Thoracic aorta (tissue), 2 donors: ENCODE measurements at regions not wholly inside any gene's neighbourhood (a gene's known extent, or its start where the extent isn't known, plus 50 kb on each side); places are given as distances from the start of the nearest gene placed in this dataset.
"Not testable (repeated sequence)": the region's sequence is repeated elsewhere in the genome, so short reads cannot be mapped to it uniquely, and the experiment has no call there.

Experiments used
- ATAC-seq: fragments of 150-250 bp; one replicate; pipeline ENCODE4 v1.8.0; 2017; ENCODE audit warnings: low read depth; ENCODE audit not compliant: insufficient number of reproducible peaks, low FRiP score
- DNase-seq: peaks from one replicate; pipeline ENCODE4 v3.0.0-alpha.2; 2020; ENCODE audit warnings: low spot score
- H3K27ac ChIP-seq, 2 donors: fragments of 200-600 bp; sonication (generic); 1 replicate in 1 of 2; 2 replicates in 1 of 2; pipeline ENCODE4 v1.5.1; 2016; ENCODE audit warnings: mild to moderate bottlenecking in 2 of 2, moderate library complexity in 2 of 2
- H3K27me3 ChIP-seq: fragments of 200-600 bp; sonication (generic); replicated peaks from 2 replicates; pipeline ENCODE4 v1.6.0; 2016; ENCODE audit warnings: mild to moderate bottlenecking; ENCODE audit not compliant: insufficient read depth
- H3K36me3 ChIP-seq: fragments of 200-600 bp; sonication (generic); one replicate; pipeline ENCODE4 v1.5.1; 2016
- H3K4me1 ChIP-seq, 2 donors: fragments of 200-600 bp; sonication (generic); 1 replicate in 1 of 2; 2 replicates in 1 of 2; pipeline versions ENCODE4 v1.5.1 to v1.6.0; 2016; ENCODE audit warnings: low read depth in 2 of 2, mild to moderate bottlenecking in 1 of 2; ENCODE audit not compliant: control insufficient read depth in 1 of 2
- H3K4me3 ChIP-seq: fragments of 200-600 bp; sonication (generic); 2 replicates; pipeline ENCODE4 v1.5.1; 2016; ENCODE audit warnings: mild to moderate bottlenecking
- H3K9me3 ChIP-seq: fragments of 200-600 bp; sonication (generic); 2 replicates; pipeline ENCODE4 v1.5.1; 2016
- CTCF ChIP-seq: fragments of 200-600 bp; sonication (generic); IDR thresholded peaks from one replicate; pipeline ENCODE4 v1.5.1; 2019; ENCODE audit warnings: antibody characterized with exemption

- Histone ChIP-seq H3K9me3 (no peaks in the 10 kb centered on the region), H3K4me3 (no peak overlapping the region), H3K27ac (no peak overlapping the region), H3K27me3 (no peaks in the 10 kb centered on the region), H3K4me1 (peaks cover 3 to 15% of the 10 kb centered on the region in 2 donors), H3K36me3 (no peaks in the 10 kb centered on the region)
- TF ChIP-seq CTCF, result no peak
- ATAC-seq (no peak), DNase-seq (no peak)
These were observed 78.7 kb downstream of the ACTL7B start for GRCh38 chr9:108776920-108777639.

GRCh38 chr9:108775901-108776306, 79.9 kb downstream of the ACTL7B start:
- no peak for DNase-seq
- Histone ChIP-seq H3K4me3 (no peak overlapping the region), H3K4me1 (peaks cover 3 to 15% of the 10 kb centered on the region in 2 donors), H3K27ac (no peak overlapping the region), H3K9me3 (no peaks in the 10 kb centered on the region), H3K36me3 (no peaks in the 10 kb centered on the region), H3K27me3 (no peaks in the 10 kb centered on the region)
- TF ChIP-seq CTCF, result no peak
- ATAC-seq, result no peak

- not testable (repeated sequence) for H3K4me3 ChIP-seq, H3K27me3 ChIP-seq, H3K9me3 ChIP-seq, H3K27ac ChIP-seq, H3K36me3 ChIP-seq, DNase-seq, ATAC-seq
- H3K4me1 ChIP-seq, result peaks cover 3 to 15% of the 10 kb centered on the region in 2 donors
These were observed 81.7 kb downstream of the ACTL7B start for GRCh38 chr9:108774088-108774487.

GRCh38 chr9:108772301-108772894, 83.4 kb downstream of the ACTL7B start:
- DNase-seq (no peak), ATAC-seq (no peak)
- TF ChIP-seq CTCF, result no peak
- H3K36me3 ChIP-seq, result no peaks in the 10 kb centered on the region
- H3K4me3 ChIP-seq, result no peak overlapping the region
- no peaks in the 10 kb centered on the region for H3K9me3 ChIP-seq
- no peaks in the 10 kb centered on the region for H3K27me3 ChIP-seq
- H3K4me1 ChIP-seq, result peaks cover 3 to 15% of the 10 kb centered on the region in 2 donors
- H3K27ac ChIP-seq, result no peak overlapping the region

GRCh38 chr9:108768744-108769143, 87.0 kb downstream of the ACTL7B start:
- Histone ChIP-seq H3K36me3 (no peaks in the 10 kb centered on the region), H3K9me3 (no peaks in the 10 kb centered on the region), H3K4me3 (no peak overlapping the region), H3K27ac (no peak overlapping the region), H3K4me1 (peaks cover 3 to 9% of the 10 kb centered on the region in 2 donors), H3K27me3 (no peaks in the 10 kb centered on the region)
- DNase-seq (no peak), ATAC-seq (no peak)
- TF ChIP-seq CTCF, result no peak
